Stimulated activated CD8-positive, alpha-beta memory T cell treated with anti-CD3 and anti-CD28 coated beads, Interleukin-7, amount 100 ng/mL, for 24 hours (primary cell): ENCODE measurements at regions not wholly inside any gene's neighbourhood (a gene's known extent, or its start where the extent isn't known, plus 50 kb on each side); places are given as distances from the start of the nearest gene placed in this dataset.

Source experiments
- DNase-seq: peaks from one replicate; pipeline ENCODE4 v3.0.0-alpha.2; 2020; ENCODE audit warnings: low read depth

GRCh38 chr2:219769090-219769910 lies 141.9 kb downstream of the SLC4A3 start:
- DNase-seq, result no peak

- DNase-seq, result no peak
These were observed 144.7 kb downstream of the SLC4A3 start for GRCh38 chr2:219772103-219772635.

DNA sequence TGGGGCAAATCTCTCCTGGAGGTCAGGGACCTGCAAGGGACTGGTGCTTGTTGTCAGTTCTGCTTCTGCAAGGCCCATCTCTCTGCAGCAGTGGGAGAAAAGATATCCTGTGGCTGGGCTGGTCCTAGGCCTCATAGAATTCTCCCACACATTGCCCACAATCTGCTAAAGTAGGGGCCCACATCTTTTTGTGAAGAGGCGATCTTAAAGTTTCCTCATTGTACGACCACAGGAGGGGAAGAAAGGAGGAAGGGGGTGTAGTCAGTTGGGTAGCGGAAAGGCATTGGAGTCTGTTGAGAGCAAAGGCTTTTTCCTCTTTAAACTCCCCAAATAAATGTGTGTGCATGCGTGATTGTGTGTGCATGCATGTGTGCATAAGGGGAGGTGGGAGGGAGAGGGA lies 145.3 kb downstream of the SLC4A3 start:
- DNase-seq, result no peak

DNA sequence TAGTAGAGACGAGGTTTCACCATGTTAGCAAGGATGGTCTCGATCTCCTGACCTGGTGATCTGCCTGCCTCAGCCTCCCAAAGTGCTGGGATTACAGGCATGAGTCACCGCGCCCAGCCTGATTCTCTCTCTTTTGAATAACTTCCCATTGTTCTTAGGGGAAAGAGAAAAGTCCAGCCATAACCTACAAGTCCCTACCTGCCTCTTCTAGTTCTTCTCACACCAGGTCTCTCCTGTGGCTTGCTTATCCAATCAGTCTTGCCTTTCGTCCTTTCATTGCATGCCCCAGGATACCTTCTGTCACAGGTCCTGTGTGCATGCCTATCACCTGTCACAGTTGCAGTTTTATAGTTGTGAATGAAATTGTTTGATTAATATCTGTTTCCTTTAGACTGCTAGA lies 148.1 kb downstream of the SLC4A3 start:
- DNase-seq, result no peak

DNA sequence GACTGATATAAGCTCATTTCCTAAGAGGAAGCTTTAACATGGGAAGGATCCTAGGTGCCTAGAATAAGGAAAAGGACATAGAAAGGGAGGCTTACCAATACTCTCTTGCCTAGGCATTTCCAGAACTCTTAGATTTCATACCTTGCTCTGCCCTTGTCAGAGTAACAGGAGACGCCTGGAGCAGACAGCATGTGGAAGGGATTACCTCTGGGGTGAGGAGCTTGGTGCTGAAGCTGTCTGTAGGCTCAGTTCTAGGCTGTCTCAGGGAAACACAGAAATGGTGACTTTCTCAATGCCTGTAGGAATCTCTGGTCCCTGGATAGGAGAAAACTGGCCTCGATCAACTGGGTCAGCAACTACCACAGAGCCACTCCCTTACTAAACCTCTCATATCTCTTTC lies 150.0 kb downstream of the SLC4A3 start:
- DNase-seq, result no peak

DNA sequence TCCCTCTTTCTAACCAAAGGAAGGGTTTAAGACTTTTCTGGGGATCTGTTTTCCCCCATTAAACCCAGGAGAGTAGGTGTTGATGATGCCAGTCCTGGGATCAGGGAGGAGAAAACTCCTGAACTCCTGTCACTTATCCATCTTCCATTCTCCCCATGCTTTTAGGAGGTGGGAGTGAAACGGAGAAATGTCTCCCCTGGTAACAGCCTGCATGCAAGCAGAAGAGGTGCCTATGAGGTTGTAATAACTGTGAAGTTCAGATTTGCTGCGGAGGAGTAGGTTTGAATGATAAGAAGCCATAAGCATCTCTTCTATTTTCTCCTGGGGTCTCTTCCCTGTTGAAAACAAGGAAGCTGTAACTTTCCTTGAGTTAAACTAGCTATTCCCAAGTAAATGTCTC lies 150.8 kb downstream of the SLC4A3 start:
- no peak for DNase-seq

DNA sequence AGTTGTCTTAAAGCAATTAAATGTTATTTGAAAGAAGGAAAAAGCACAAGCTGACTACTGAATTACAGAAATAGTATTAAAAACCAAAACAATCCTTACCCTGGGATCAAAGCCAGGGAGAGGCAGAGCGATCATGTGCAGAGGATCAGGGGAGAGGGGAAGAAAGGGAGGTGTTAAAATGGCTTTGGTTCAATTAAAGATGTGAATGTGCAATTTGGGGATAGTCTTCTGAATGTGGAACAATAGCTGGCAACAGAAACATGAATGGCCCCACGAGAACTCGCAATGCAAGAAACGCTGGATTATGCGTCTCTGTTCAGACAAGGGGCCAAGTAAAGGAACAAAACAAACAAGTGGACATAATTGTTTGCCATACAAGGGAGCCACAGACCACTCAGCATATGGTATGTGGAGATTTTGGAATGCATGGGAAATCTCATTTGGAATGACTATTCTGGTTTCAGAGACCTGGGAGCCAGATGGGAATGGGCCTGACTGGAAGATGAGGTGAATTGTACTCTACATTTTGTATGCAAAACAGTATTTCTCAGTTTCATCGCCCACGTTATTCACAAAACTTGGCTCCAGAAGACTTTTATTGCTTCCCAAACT lies 155.4 kb downstream of the SLC4A3 start:
- no peak for DNase-seq

- no peak for DNase-seq
These were observed 156.0 kb downstream of the SLC4A3 start for GRCh38 chr2:219783359-219783975.

- DNase-seq, result no peak
These were observed 156.7 kb downstream of the SLC4A3 start for GRCh38 chr2:219784178-219784577.

GRCh38 chr2:219789476-219789875 lies 162.0 kb downstream of the SLC4A3 start:
- DNase-seq, result no peak

GRCh38 chr2:219792446-219792845 lies 165.0 kb downstream of the SLC4A3 start:
- no peak for DNase-seq

- DNase-seq, result no peak
These were observed 171.0 kb downstream of the SLC4A3 start for GRCh38 chr2:219798430-219798829.

GRCh38 chr2:219803294-219803693 lies 175.9 kb downstream of the SLC4A3 start:
- DNase-seq, result no peak

GRCh38 chr2:219810895-219811294 lies 183.5 kb downstream of the SLC4A3 start:
- no peak for DNase-seq

DNA sequence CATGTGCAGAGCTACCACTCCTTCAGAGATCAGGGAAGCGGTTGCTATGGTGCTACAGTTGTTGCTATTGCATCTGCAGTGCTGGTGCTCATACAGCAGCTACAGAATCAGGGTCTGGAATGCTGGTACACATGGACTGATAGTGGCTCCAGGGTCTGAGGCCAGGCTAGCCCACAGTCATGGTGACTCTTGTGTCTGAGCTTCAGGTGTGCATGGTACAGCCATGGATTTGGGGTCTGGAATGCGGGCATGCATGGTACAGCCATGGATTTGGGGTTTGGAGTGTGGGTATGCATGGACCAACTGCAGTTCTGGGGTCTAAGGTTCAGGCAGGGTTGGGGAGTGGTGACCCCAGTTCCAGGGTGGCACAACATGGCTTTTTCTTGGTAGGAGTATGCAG lies 185.2 kb downstream of the SLC4A3 start:
- no peak for DNase-seq

- DNase-seq, result no peak
These were observed 193.3 kb downstream of the SLC4A3 start for GRCh38 chr2:219820767-219821166.

- DNase-seq, result no peak
These were observed 196.1 kb downstream of the SLC4A3 start for GRCh38 chr2:219823574-219823973.

- DNase-seq, result no peak
These were observed 197.6 kb downstream of the SLC4A3 start for GRCh38 chr2:219824996-219825395.

GRCh38 chr2:219828127-219828526 lies 200.7 kb downstream of the SLC4A3 start:
- DNase-seq, result no peak

- DNase-seq, result no peak
These were observed 202.4 kb downstream of the SLC4A3 start for GRCh38 chr2:219829667-219830352.

- DNase-seq, result no peak
These were observed 202.9 kb downstream of the SLC4A3 start for GRCh38 chr2:219830353-219830738.

DNA sequence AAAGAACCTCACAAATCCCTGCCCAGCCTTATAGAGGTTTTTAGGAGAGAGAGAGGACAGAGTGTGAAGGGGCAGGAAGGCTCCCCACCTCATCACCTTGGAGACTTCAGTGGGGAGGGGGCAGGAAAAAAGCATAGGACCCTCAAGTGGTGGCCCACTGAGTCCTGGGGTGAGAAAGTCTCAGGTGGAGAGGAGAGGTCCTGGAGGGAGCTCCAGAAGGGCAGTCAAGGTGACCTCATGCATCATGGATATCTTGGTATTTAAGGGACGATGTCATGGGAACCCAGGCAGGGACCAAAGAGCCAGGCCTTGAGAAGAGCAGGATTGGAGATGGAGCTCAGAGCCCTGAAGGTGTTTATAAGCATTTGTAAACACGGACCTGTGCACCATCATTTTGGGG lies 204.5 kb downstream of the SLC4A3 start:
- no peak for DNase-seq

GRCh38 chr2:219832904-219833303 lies 205.5 kb downstream of the SLC4A3 start:
- DNase-seq, result no peak
